NCI-H2107 (cell line): ENCODE measurements at regions not wholly inside any gene's neighbourhood (a gene's known extent, or its start where the extent isn't known, plus 50 kb on each side); places are given as distances from the start of the nearest gene placed in this dataset.

Experiments
- DNase-seq: peaks from one replicate; lab custom pipeline; 2025; lab: John Stamatoyannopoulos, UW

- DNase-seq, result no peak
Measured at GRCh38 chr4:152269448-152270191, 266.3 kb downstream of the FBXW7 start.

DNA sequence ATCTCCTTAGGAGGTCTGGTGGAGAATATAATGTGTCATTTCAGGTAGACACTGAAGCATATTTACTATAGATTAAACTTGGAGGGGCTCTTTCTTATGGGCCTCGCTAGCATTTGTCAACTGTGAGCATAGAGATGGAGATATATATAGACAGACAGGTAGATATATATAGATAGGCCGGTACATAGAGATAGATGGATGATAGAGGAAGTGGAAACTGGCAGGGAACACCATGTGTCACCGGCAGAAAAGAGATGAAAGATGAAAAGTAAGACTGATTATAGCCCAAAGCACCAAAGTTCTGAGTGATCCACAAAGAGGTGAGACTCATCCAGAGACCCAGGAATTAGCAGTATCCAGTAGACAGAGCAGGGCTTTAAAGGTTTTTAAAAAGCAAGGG is 268.1 kb downstream of the FBXW7 start:
- no peak for DNase-seq

DNA sequence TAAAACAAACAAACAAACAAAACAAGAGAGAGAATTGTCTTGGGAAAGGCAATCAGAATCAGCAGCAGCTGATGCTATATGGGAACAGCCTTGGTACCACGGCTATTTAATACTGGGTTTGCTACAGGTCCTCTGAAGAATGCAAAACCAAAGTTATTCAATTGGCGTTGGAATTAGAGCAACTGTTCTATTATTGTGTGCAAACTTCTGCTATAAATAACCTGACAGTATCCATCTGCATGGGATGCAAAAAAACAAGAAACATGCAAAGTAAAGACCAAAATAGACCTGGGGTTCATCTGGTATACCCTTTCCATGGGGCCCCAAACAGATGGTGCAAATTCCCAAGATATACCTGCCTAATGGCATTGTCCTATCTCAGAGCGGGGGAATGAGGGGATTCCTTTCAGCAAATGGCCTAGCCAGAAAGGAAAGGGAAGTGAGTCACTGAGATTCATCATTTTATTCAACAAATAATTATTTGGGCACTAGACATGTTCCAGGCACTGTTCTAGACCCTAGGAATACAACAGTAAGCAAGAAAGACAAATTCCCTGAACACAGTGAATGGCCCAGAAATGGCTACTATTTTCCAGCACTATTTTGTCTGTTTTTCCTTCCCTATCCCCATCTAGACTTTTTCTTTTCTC is 268.9 kb downstream of the FBXW7 start:
- DNase-seq, result no peak

DNA sequence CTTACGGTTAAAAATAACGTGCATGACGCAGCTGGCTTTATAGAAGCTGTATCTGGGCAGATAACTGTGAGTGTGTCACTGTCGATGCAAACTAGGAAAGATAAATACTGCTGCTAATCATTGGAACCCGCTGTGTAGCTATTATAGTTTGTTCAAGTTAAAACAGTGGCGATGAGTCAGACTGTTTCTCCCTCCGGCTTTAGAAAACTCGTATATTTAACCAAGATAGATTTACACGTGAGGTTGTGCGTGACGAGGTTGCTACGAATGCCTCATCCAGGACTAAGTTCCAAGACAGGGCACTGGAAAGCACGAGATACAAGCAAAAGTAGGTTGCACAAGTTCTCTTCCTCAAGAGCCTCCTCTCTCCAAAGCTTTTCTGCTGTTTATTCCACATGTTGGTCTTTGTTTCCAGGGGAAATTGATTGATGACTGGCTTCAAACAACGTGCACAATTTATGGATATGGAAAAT is 270.7 kb downstream of the FBXW7 start:
- DNase-seq, result no peak

DNA sequence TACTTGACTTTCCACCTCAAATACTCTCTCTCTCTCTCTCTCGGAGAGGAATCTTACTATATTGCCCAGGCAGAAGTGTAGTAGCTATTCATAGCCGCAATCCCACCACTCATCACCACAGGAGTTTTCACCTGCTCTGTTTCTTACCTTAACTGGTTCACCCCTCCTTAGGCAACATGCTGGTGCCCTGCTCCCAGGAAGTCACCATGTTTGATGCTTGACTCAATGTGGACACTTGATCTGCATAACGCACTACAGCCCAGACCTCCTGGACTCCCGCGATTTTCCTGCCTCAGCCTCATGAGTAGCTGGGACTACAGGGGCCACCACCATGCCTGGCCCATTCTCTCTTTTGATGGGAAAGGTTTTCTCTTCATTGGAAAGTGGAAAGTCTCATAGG is 271.8 kb downstream of the FBXW7 start:
- no peak for DNase-seq

DNA sequence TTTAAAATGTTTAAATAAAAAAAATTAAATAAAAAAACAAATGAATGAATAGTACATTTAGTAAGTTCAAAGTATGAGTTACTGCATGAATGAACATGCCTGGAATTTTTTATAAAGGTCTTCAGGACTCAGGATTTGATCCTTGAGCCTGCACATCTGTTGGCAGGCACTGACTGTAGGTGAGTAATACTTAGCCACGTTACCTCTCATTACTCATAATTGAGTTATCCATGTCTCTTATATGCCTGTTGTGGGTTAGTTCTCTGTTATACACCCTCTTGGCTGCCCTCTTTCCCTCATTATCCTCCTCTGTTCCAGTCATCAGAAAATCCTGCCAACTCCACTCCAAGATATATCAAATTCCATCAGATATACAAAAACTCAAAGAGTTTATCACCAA is 276.0 kb downstream of the FBXW7 start:
- DNase-seq, result no peak

DNA sequence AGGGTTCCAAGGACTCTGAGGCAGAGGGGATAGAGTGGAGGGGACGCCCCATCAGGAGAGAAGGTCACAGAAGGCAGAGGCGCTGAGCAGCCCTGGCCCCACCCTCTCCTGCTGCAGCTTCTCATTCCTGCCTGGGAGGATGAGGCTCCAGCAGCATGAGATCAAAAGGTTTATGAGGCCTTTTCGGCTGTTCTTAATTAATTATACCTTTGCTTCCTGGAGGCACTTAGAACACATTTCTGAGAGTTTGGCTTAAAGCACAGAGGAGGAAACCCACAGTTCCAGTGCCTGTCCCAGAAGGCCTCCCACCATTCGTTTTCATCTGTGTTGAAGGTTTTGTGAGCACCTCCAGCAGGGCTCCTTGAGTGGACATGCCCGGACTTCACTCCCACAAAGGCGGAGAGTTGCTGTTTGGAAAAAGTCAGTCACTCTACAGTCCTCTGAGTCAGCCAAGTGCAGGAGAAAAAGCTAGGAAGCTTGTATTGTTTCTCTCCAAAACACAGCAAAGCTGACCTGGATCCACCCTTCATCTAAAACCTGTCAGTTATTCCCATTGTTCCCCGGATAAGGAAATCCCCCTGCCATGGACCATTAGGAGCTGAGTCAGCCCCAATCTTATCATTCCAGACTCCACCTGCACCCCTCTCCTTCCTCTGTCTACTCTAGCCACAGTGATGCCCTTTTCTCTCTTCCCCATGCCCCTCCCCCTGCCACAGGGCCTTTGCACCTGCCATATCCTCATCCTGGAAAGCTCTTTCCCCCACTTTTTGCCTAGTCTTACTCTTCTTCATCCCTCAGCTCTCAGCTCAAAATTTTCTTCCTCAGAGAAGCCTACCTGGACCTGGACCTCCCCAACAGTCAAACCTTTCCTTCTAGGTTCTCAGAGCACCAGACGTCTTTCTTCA is 276.8 kb downstream of the FBXW7 start:
- DNase-seq, result no peak

DNA sequence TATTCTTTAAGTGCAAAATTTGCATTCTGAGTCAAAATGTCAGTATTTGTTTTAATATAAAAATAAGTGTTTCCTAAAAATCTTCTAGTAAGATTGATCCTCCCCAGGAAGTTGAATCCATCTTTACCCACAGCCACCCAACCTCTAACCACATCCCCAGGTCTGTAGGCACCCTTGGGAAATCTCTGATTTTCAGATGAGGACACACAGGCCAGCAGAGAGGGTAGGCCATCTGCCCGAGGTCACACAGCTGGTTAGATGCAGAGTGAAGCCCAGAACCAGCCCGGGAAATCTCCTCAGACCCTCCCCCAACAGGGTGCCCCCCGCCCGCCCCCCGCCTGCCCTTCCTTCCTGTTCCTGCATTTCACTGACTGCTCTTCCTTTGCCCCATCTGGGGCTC is 277.5 kb downstream of the FBXW7 start:
- DNase-seq, result no peak

DNA sequence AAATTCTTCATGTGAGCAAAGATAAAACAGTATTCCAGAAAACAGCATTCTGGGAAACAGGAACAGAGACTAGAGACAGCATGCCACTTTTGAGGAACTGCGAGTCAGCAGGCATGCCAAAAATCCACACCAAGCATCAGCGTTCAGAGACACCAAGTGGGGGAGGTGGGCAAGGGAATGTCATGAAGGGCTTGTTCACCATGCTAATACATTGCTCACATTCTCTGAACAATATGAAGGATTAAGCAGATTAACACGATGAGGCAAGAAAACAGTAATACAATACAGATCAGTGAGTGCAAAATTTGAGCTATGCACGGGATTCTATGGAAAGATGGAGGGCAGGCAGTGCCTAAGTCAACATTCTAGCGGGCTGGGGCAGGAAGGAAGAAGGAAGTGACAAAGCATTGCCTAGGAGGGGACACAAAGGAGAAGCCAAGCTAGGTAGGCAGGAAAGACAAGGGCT is 278.3 kb downstream of the FBXW7 start:
- DNase-seq, result no peak

DNA sequence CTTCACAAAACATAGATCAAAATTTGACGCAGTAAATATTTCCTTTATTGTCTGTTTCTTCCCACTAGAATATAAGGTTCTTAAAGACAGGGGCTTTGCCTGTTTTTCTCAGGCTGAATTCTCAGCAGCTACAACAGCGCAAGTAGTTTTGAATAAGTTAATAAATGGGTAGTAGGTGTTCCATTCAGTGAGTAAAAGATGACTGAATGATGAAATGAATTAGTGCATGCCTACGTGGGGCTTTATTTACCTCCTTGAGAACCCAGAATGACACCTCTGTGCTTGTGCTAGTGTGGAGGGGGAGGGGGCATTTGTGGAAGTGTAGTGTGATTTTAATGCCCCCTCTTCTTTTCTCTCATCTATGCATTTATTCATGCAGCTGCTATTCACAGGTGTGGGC is 278.9 kb downstream of the FBXW7 start:
- no peak for DNase-seq

GRCh38 chr4:152255437-152255836 is 280.5 kb downstream of the FBXW7 start:
- no peak for DNase-seq

- DNase-seq, result no peak
Measured at GRCh38 chr4:152248347-152248746, 287.5 kb downstream of the FBXW7 start.

GRCh38 chr4:152247271-152247975 is 288.5 kb downstream of the FBXW7 start:
- DNase-seq, result no peak

- DNase-seq, result no peak
Measured at GRCh38 chr4:152246659-152247058, 289.2 kb downstream of the FBXW7 start.

DNA sequence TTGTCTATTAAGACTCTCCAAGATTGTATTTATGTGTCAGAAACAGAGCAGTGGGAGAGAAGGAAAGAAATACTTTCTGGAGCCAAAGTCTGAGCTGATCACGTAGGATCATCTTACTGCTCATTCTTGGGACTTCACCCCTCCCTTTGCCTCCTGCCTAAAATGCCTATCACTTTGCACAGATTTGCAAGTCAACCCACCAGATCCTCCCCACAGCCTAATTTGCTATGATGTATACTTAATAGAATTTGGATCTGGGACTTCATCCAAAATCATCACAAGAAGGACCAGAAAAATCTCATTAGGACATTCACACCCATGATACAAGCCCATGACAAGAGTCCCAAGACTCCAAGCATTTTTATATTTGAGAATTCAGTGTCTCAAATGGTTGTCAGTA is 290.2 kb downstream of the FBXW7 start:
- no peak for DNase-seq

DNA sequence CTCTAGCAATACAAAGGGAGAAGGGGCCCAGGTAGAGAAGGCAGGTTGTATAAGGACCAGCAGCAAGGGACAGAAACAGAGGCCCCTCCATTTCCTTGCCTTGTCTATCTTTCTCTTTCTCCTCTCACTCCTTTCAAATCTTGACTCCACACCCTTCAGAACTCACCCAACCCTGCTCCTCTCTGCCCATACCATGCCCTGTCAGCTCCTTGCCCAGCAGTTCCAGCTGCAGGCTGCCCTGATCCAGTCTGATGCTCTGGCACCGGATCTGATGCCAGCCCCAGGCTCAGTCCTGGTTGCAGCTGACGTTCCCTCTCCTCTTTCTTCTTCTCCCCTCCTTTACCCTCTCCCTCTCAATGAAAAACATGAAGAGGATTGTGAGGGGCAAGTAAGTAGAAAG is 291.2 kb downstream of the FBXW7 start:
- DNase-seq, result no peak

DNA sequence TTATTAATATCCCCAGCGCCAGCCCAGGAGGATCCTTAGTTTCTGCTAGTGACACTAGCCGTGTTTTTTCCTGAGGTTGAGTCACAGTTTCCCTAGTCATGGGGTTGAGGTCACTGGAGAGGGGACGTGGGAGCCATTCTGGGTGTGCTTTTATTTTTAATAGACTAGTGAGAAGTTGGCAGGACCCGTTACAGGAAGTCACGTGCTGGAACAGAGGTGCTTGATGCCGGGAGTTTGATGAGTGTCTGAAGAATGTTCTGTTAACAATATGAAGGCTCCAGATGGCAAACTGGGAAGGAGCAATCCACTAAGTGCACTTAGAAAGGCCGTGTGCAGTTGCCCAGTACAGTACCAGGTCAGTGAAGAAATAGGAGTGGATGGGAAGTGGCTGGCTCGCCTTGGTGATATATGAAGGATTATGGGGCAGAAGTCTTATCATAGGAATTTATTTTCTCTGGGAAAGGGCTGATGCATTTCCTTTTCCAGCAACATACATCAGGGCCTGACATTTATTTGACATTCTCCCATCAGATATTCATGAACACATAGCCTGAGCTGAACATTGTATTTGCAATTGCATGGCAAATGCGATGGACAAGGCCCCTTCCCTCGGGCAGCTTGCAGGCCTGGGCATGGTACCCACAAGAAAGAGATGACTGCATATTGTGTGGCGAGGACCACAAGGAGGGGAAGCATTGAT is 291.8 kb downstream of the FBXW7 start:
- no peak for DNase-seq

- no peak for DNase-seq
Measured at GRCh38 chr4:152243206-152243605, 292.7 kb downstream of the FBXW7 start.

GRCh38 chr4:152240232-152240631 is 295.7 kb downstream of the FBXW7 start:
- no peak for DNase-seq

DNA sequence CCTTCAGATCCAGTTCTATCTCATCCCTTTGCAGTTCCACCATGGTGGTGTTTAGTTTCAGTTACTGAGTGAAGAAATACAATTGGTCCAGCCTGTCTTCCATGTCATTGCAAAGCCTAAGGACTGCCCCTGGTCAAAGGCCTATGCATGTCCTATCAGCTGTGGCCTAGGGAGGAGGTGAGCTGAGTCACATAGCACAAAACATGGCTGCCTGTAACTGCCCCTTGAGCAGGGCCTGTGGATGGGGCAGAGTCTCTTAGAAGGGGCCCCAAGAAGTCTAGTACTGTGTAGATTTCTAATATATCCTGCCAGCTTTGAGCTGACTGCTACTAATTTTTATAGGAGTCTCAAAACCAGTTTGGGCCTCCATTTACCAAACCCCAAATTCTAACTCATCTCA is 296.7 kb downstream of the FBXW7 start:
- DNase-seq, result no peak

- no peak for DNase-seq
Measured at GRCh38 chr4:152236519-152237056, 299.3 kb downstream of the FBXW7 start.
